ENCODE measurements at regions not wholly inside any gene's neighbourhood (a gene's known extent, or its start where the extent isn't known, plus 50 kb on each side); places are given as distances from the start of the nearest gene placed in this dataset.
"Not testable (repeated sequence)": the region's sequence is repeated elsewhere in the genome, so short reads cannot be mapped to it uniquely, and the experiment has no call there.

- not testable (repeated sequence) for TF ChIP-seq CTCF (conservative IDR thresholded peaks at IDR 0.05; ENCODE audit: low read length); EZH2phosphoT487 (IDR thresholded peaks at IDR 0.05; ENCODE audit: borderline replicate concordance)
These were observed 115.1 kb upstream of the PRKX start for GRCh38 chrX:3828378-3829040.

Data from Loucy (cell line).